B cell (primary cell): ENCODE measurements at regions not wholly inside any gene's neighbourhood (a gene's known extent, or its start where the extent isn't known, plus 50 kb on each side); places are given as distances from the start of the nearest gene placed in this dataset.

ENCODE experiments used
- ATAC-seq: fragments of 200-7000 bp; cut with Tn5 transposase; one replicate; pipeline ENCODE4 v1.10.0; 2021; ENCODE audit warnings: low read depth, mild to moderate bottlenecking, moderate number of reproducible peaks, moderate library complexity
- CTCF ChIA-PET: fragments of 350-600 bp; sonication (Branson Sonifier 250); formaldehyde crosslinking; loops from one replicate; lab custom pipeline; 2021; ENCODE audit warnings: antibody characterized with exemption, inconsistent platforms; lab: Charles Lee
- POLR2A ChIA-PET: fragments of 350-600 bp; sonication (Branson Sonifier 250); formaldehyde crosslinking; loops from one replicate; lab custom pipeline; 2021; ENCODE audit warnings: antibody characterized with exemption; lab: Charles Lee
- DNase-seq: peaks from one replicate; pipeline ENCODE4 v3.0.0; 2013
- H2AFZ ChIP-seq: 2 replicates; pipeline ENCODE4 v1.6.1; 2012; ENCODE audit warnings: mild to moderate bottlenecking, low read depth, low read length; ENCODE audit not compliant: insufficient read depth, poor library complexity, severe bottlenecking
- H3K27ac ChIP-seq, 2 donors: 1 replicate in 1 of 2; 2 replicates in 1 of 2; pipeline ENCODE4 v1.5.1; 2012 to 2013; ENCODE audit warnings: low read length in 2 of 2, mild to moderate bottlenecking in 2 of 2, moderate library complexity in 1 of 2
- H3K27me3 ChIP-seq, 4 experiments: fragments of 200-600 bp in 1 of 4; sonication (generic) in 1 of 4; replicated peaks in 1 of 4; 1 replicate in 2 of 4; 2 replicates in 2 of 4; pipeline versions ENCODE4 v1.6.1 to v1.7.0; 2013 to 2016; ENCODE audit warnings: low read length in 3 of 4, mild to moderate bottlenecking in 2 of 4, mixed read lengths in 1 of 4, moderate library complexity in 1 of 4; ENCODE audit not compliant: insufficient read depth in 4 of 4, control insufficient read depth in 3 of 4; ENCODE audit errors: control extremely low read depth in 1 of 4
- H3K36me3 ChIP-seq, 2 experiments: replicated peaks in 1 of 2; 1 replicate in 1 of 2; 2 replicates in 1 of 2; pipeline versions ENCODE4 v1.6.1 to v1.7.1; 2013; ENCODE audit warnings: low read length in 1 of 2; ENCODE audit not compliant: insufficient read depth in 2 of 2, control insufficient read depth in 1 of 2; ENCODE audit errors: control extremely low read depth in 1 of 2, extremely low read depth in 1 of 2
- H3K4me1 ChIP-seq, 2 donors: fragments of 200-600 bp in 1 of 2; sonication (generic) in 1 of 2; 1 replicate in 1 of 2; 2 replicates in 1 of 2; pipeline versions ENCODE4 v1.5.1 to v1.6.1; 2013 to 2017; ENCODE audit warnings: low read length in 2 of 2; ENCODE audit not compliant: control insufficient read depth in 2 of 2, insufficient read depth in 2 of 2
- H3K4me2 ChIP-seq: replicated peaks from 2 replicates; pipeline ENCODE3; 2012; ENCODE audit warnings: mild to moderate bottlenecking, low read depth, low read length; ENCODE audit not compliant: poor library complexity, severe bottlenecking
- H3K4me3 ChIP-seq, 5 experiments: fragments of 200-600 bp in 1 of 5; sonication (generic) in 1 of 5; 1 replicate in 3 of 5; 2 replicates in 2 of 5; pipeline versions ENCODE4 v1.5.1 to v1.7.0; 2011 to 2016; ENCODE audit warnings: low read length in 4 of 5, mild to moderate bottlenecking in 4 of 5, low read depth in 2 of 5, control low read depth in 1 of 5, moderate library complexity in 1 of 5; ENCODE audit not compliant: insufficient read depth in 1 of 5; ENCODE audit errors: control extremely low read depth in 1 of 5, extremely low read depth in 1 of 5
- H3K79me2 ChIP-seq: fragments of 200-600 bp; sonication (generic); one replicate; pipeline ENCODE4 v1.6.0; 2016; ENCODE audit warnings: low read length; ENCODE audit not compliant: control insufficient read depth, insufficient read depth
- H3K9ac ChIP-seq: fragments of 200-600 bp; sonication (generic); 2 replicates; pipeline ENCODE4 v1.6.1; 2017; ENCODE audit warnings: mild to moderate bottlenecking, low read length, moderate library complexity
- H3K9me3 ChIP-seq, 3 donors: one replicate each; pipeline versions ENCODE4 v1.6.1 to v1.7.1; 2013; ENCODE audit warnings: low read length in 2 of 3; ENCODE audit not compliant: control insufficient read depth in 2 of 3, insufficient read depth in 1 of 3; ENCODE audit errors: control extremely low read depth in 1 of 3
- H4K20me1 ChIP-seq: 2 replicates; pipeline ENCODE4 v1.6.0; 2012; ENCODE audit warnings: mild to moderate bottlenecking, low read length; ENCODE audit not compliant: insufficient read depth, control insufficient read depth, poor library complexity, severe bottlenecking
- H3K27ac Mint-ChIP-seq: one replicate; pipeline ENCODE4 v1.8.0; 2021; ENCODE audit warnings: mixed read lengths
- H3K27me3 Mint-ChIP-seq: one replicate; pipeline ENCODE4 v1.8.0; 2021; ENCODE audit warnings: mixed read lengths
- H3K4me1 Mint-ChIP-seq: one replicate; pipeline ENCODE4 v1.8.0; 2021; ENCODE audit warnings: mixed read lengths
- H3K4me3 Mint-ChIP-seq: one replicate; pipeline ENCODE4 v1.8.0; 2021; ENCODE audit warnings: mixed read lengths
- H3K9me3 Mint-ChIP-seq: one replicate; pipeline ENCODE4 v1.8.0; 2022; ENCODE audit warnings: mixed read lengths; ENCODE audit not compliant: insufficient read depth
- CTCF ChIP-seq: fragments of 200-600 bp; IDR thresholded peaks from one replicate; pipeline ENCODE4 v1.8.0; 2022; ENCODE audit warnings: antibody characterized with exemption, mild to moderate bottlenecking
- EZH2 ChIP-seq: IDR thresholded peaks from 2 replicates; pipeline ENCODE4 v1.6.1; 2012; ENCODE audit warnings: borderline replicate concordance, low read depth, mild to moderate bottlenecking, moderate library complexity, low read length; ENCODE audit not compliant: insufficient read depth, poor library complexity, severe bottlenecking
- WGBS: methylation state at CpG from one replicate; pipeline ENCODE4 v1.1.5; 2013; ENCODE audit warnings: missing lambda C conversion rate; ENCODE audit not compliant: insufficient coverage; 5-methylcytosine and 5-hydroxymethylcytosine counted together
- intact Hi-C: fragments of 100-400 bp; cut with micrococcal nuclease; formaldehyde crosslinking; loops from one replicate; pipeline ENCODE4 v1.10.0; 2022

- Histone ChIP-seq H3K4me1 (no peaks in the 10 kb centered on the region), H3K36me3 (no peaks in the 10 kb centered on the region), H3K79me2 (no peaks in the 10 kb centered on the region), H3K27me3 (no peaks in the 10 kb centered on the region), H3K9ac (no peak overlapping the region), H3K27ac (no peak overlapping the region), H3K9me3 (no peaks in the 10 kb centered on the region), H4K20me1 (no peaks in the 10 kb centered on the region), H2AFZ (no peak overlapping the region), H3K4me3 (no peak overlapping the region), H3K4me2 (no peak overlapping the region)
- ChIA-PET POLR2A (no interaction called here), CTCF (no interaction called here)
- no peak overlapping the region for H3K4me3 Mint-ChIP-seq
- intact Hi-C loops: no loop called here
- no peak for DNase-seq
- no peaks in the 10 kb centered on the region for H3K27me3 Mint-ChIP-seq
- H3K4me1 Mint-ChIP-seq: no peaks in the 10 kb centered on the region
- no peak for ATAC-seq
- no peaks in the 10 kb centered on the region for H3K9me3 Mint-ChIP-seq
- WGBS: no CpG with 5 or more reads among the region's 1 CpG
- TF ChIP-seq CTCF (no peak), EZH2 (no peak)
- H3K27ac Mint-ChIP-seq: no peak overlapping the region
These were observed 187.9 kb upstream of the ELL2 start for GRCh38 chr5:96149546-96149945.

- Mint-ChIP-seq H3K4me1 (no peaks in the 10 kb centered on the region), H3K27me3 (no peaks in the 10 kb centered on the region), H3K4me3 (no peak overlapping the region), H3K27ac (no peak overlapping the region), H3K9me3 (no peaks in the 10 kb centered on the region)
- Histone ChIP-seq H3K4me3 (no peak overlapping the region), H3K27me3 (no peaks in the 10 kb centered on the region), H2AFZ (no peak overlapping the region), H3K79me2 (no peaks in the 10 kb centered on the region), H3K4me2 (no peak overlapping the region), H3K9ac (no peak overlapping the region), H3K36me3 (no peaks in the 10 kb centered on the region), H3K27ac (no peak overlapping the region), H4K20me1 (no peaks in the 10 kb centered on the region), H3K4me1 (no peaks in the 10 kb centered on the region), H3K9me3 (no peaks in the 10 kb centered on the region)
- no peak for ATAC-seq
- CTCF ChIA-PET: no interaction called here
- POLR2A ChIA-PET: no interaction called here
- TF ChIP-seq CTCF: no peak
- no peak for TF ChIP-seq EZH2
- intact Hi-C loops: no loop called here
- no peak for DNase-seq
- WGBS: no CpG with 5 or more reads among the region's 2 CpGs
These were observed 187.4 kb upstream of the ELL2 start for GRCh38 chr5:96149021-96149420.
